Activated CD4-positive, alpha-beta T cell treated with anti-CD3 and anti-CD28 coated beads, Interleukin-2, amount 50 U/mL, for 48 hours (primary cell): ENCODE measurements at regions not wholly inside any gene's neighbourhood (a gene's known extent, or its start where the extent isn't known, plus 50 kb on each side); places are given as distances from the start of the nearest gene placed in this dataset.

Experiments
- DNase-seq, 2 experiments: peaks; one replicate each; pipeline ENCODE4 v3.0.0-alpha.2; 2020

DNA sequence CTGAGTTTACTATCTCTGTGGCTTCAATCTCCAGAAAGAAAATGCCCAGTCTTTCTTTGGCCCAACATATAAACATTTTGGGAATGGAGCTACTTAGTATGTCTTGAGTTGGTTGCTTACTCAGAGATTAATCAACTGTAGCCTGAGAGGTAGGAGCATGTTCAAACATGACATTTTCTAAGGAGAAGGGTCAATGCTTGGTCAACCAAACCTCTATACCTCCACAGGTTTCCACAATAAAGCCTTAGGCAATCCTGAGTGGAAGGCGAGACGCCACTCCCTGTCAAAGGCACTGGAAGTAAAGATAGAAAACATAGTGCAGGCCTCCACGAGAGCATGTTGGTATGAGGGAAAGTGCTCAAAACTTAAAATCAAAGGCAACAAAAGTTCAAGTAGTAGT, 411.4 kb downstream of the KCTD16 start:
- DNase-seq, result no peak

DNA sequence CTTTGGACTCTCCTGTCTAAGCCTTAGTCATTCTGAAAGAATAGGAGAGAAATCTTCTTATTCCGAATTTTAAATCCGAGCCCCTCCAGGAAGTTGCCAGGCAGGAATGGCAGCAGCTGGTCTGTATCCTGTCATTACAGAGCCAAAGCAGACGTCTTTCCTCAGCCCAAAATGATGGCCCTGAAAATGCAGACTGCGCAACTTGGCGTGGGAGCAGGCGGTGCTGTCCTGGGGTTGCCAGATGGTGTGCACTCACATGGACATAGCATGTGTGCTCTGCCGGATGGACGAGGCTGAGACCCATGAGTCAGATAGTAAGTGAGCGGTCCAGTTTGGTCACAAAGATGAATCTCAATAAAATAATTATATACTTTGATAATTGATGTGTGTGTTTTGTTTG, 410.4 kb downstream of the KCTD16 start:
- no peak for DNase-seq

DNA sequence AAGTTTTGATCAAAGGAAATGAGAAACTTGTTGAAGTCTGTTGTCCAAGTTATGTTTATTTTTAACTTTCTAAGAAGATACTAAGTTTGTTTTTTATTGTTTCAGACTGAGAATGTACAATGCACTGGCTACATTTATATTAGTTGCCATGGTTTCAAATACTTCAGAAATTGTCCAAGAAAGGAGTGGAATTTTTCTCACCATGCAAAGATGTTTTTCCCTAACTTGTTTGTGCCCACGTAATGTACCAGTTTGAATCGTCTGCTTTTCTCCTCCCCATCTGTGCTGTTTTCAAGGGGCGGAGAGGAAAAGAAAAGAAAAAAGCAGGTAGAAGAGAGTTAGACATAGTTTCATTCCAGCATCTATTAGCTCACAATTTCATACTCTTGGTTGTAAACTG, 407.0 kb downstream of the KCTD16 start:
- no peak for DNase-seq

DNA sequence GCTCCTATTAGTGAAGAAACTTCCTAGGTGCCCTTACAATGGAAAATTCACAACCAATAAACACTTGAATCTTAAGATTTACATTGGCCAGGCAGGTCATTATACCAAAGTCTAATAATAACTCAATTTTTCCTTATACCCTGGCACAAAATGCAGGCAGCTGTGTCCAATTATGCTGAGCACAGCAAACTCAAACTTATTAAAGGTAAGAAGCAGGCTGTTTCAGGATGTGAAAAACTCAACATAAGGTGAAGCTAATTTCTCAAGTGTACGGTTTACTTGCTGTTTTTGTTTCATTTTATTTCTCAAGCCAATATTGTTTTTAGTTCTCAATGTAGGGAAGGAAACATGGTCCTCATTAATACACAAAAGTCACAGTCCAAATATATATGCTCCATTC, 405.1 kb downstream of the KCTD16 start:
- no peak for DNase-seq

DNA sequence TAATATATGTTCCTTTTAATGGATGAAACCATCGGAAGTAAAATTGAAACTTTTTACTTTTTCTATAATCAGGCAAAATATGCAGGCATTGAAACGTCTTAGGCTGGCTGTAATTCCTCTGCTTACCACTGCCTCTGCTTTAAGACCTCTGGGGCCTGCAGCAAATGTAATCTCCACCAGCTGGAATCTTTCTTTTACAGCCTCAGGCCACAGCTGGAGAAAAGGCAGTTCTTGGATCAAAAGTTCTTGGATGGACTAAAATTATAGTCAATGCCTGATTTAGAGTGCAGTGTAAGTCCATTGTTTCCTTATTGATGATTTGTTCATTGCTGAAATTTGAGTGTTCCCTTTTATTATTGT, 396.7 kb downstream of the KCTD16 start:
- no peak for DNase-seq

DNA sequence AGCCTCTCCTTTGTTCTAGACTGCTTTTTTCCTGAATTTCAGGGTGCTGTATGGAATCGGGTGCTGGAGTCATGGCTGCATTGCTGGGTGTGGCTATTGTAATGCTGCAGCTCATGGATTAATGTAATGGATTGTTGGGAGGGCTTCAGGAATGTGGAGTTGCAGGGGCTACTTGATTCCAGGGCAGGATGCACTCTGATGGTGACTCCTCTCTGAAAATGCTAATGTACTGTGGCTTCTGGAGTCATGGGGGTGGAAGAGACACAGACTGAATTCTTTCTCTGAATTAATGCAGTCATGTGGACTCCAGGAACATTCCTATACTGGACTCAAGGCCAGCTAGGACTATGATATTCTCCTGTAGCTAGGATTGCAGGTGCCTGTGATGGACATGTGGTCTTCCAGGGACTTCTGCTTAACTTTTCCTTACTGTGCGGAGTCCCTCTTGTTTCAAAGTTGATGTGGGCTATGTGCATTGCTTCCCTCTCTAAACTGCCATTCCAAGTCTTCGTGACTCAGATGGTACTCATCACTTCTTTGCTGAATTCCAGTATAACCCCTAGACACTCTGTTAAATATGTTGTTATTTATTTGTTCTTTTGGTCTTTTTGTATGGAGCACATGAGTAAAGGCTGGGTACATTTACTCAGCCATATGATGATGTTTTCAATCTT, 396.2 kb downstream of the KCTD16 start:
- no peak for DNase-seq

DNA sequence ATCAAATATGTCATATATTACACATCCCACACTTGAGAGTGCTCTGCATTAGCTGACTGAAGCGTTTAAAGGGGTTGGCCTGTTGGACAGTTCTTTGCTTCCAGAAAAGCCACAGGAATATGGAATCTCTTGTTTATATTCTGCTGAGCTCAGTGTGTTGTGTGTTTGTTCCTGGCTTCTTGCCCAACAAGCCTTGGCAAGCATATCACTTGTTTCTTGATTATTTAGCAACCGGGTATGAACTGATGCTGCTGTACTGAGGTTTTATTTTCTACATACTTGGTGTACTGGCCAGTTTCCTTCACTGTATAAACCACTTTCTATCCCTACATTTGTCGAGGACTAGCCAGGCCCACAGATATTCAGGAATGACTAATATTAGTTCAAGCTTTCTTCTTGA, 378.9 kb downstream of the KCTD16 start:
- no peak for DNase-seq

DNA sequence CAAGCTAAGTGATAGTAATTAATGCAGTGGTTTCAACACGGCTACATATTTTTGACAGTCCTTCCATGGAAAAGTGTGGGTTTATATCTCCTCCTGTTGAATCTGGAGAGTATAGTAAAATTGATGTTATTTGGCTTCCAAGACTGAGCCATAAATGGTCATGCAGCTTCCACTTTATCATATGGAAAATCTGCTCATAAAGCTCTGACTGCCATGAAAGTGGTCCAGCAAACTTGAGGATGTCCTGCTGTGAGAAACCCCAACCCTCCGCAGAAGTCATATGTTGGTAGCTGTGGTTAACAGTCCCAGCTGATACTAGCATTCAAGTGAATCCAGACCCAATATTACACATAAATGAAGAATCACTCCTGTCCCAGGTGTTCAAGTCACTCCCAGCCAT, 378.3 kb downstream of the KCTD16 start:
- DNase-seq, result no peak

DNA sequence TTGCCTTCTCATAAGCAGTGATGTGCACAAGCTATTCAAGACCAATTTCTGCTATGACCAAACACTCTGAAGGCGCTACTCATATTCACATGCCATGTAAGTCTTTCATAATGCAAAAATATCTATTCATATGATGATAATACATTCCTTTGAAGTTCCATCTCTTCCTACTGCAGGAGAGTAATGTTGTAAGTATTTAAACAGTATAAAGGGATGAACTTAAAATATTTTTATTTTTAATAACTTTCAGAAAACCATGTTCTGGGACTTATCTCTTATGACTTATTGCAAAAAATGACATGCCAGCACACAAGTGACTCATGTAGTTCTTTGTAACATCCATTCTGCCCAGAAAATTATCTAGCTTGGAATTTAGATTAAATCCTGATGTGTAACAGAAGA, 376.4 kb downstream of the KCTD16 start:
- no peak for DNase-seq

DNA sequence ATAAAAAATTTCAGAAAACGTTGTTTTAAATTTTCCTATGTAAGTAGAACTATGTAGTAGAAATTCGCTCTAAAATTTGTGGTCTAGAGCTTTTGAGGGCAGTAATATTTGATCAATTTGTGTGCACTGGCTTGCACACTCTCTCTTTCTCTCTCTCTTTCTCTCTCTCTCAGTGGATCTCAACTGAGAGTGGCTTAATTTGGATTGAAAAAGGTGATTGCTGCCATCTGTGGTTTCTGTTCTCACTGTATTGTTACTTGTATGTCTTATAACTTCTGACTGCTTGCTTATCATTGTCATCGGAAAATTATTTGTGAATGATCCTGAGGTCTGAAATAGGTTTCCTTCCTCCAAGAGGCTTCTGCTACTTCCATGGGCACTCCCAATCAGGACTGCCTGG, 368.2 kb downstream of the KCTD16 start:
- DNase-seq, result no peak
